Astrocyte of the cerebellum (primary cell): ENCODE measurements at regions not wholly inside any gene's neighbourhood (a gene's known extent, or its start where the extent isn't known, plus 50 kb on each side); places are given as distances from the start of the nearest gene placed in this dataset.

Source experiments
- DNase-seq: peaks from one replicate; pipeline ENCODE4 v3.0.0-alpha.2; 2011; ENCODE audit warnings: low read depth
- H3K4me3 ChIP-seq: 2 replicates; pipeline ENCODE4 v1.5.1; 2011; ENCODE audit warnings: mild to moderate bottlenecking, low read depth, low read length, moderate library complexity
- in situ Hi-C: cut with HindIII; loops from 2 replicates; pipeline ENCODE4 v1.10.0; 2017; ENCODE audit warnings: low sequenced_read_pairs
- TF ChIP-seq, protein P1 (sequence below): IDR thresholded peaks from 2 replicates; pipeline ENCODE4 v1.5.1; 2012; ENCODE audit warnings: low read length, low read depth, moderate library complexity, mild to moderate bottlenecking; ENCODE audit errors: missing control alignments

DNA sequence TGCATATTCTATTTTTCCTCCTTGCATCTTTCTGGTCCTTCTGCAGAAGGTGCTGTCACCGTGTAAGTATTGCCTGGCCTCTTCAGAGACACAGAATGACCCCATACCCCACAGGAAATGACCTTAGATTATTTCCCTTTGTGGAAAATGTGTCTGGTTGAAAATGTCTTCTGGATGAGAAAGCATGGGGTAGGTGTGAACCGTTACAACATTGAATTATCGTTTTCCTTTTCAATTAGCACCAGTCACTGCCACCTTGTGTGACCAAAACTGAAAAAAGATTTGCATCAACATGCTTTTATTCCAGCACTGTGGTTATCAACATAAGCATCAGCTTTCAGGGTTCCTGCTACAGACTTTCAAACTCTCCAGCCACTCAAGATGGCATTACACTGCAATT is 58.0 kb upstream of the CELF2 start:
- TF ChIP-seq, protein P1, sequence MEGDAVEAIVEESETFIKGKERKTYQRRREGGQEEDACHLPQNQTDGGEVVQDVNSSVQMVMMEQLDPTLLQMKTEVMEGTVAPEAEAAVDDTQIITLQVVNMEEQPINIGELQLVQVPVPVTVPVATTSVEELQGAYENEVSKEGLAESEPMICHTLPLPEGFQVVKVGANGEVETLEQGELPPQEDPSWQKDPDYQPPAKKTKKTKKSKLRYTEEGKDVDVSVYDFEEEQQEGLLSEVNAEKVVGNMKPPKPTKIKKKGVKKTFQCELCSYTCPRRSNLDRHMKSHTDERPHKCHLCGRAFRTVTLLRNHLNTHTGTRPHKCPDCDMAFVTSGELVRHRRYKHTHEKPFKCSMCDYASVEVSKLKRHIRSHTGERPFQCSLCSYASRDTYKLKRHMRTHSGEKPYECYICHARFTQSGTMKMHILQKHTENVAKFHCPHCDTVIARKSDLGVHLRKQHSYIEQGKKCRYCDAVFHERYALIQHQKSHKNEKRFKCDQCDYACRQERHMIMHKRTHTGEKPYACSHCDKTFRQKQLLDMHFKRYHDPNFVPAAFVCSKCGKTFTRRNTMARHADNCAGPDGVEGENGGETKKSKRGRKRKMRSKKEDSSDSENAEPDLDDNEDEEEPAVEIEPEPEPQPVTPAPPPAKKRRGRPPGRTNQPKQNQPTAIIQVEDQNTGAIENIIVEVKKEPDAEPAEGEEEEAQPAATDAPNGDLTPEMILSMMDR = no peak
- in situ Hi-C loops = loop anchor here (5.0 kb wide), 1 partner anchor 93 kb away; no protein-coding TSS in a partner anchor
- no peak overlapping the region for H3K4me3 ChIP-seq
- no peak for DNase-seq

DNA sequence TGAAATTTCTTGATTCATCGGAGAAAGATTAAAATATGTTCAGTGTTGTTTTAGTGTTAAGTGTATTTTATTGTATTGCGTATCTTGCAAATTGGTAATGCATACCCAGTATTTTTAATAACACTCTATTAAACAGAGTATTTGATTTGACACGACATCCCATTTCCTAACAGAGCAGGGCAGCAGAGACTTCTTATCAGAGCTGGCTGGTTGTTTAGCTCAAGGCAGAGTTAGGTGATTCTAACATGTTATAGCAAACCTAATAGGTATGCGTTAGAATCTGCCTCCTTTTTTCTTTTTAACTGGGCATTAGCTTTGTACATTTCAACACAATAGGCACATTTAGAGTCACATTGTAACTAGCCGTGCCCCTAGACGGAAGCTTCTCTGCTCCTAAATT is 57.1 kb upstream of the CELF2 start:
- TF ChIP-seq, protein P1 = no peak
- in situ Hi-C loops = loop anchor here (5.0 kb wide), 1 partner anchor 92 kb away; no protein-coding TSS in a partner anchor
- no peak overlapping the region for H3K4me3 ChIP-seq
- no peak for DNase-seq

DNA sequence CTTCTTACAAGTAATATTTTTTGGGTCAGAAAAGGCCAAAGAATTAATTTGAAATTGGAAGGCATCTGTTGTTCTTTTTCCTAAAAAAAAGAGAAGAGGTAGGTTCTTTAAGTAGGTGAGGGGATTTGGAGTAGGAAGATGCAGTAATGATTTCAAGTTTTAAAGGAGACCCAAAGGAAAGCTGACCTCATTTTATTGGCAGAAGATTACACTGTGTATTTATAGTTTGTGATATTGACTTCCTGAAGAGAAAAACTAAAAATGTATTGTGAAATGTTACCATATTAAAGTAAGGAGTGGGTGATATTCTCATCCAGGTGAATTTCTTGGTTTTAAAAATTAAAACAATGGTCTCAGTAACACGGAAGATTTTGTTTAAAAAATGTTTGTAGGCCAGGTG is 56.6 kb upstream of the CELF2 start:
- H3K4me3 ChIP-seq = no peak overlapping the region
- in situ Hi-C loops = loop anchor here (5.0 kb wide), 1 partner anchor 91 kb away; no protein-coding TSS in a partner anchor
- TF ChIP-seq, protein P1 = no peak
- DNase-seq = no peak

- H3K4me3 ChIP-seq = no peak overlapping the region
- TF ChIP-seq, protein P1 = no peak
- in situ Hi-C loops = no loop called here
- no peak for DNase-seq
Observed at GRCh38 chr10:10967029-10967428, 50.6 kb upstream of the CELF2 start.

DNA sequence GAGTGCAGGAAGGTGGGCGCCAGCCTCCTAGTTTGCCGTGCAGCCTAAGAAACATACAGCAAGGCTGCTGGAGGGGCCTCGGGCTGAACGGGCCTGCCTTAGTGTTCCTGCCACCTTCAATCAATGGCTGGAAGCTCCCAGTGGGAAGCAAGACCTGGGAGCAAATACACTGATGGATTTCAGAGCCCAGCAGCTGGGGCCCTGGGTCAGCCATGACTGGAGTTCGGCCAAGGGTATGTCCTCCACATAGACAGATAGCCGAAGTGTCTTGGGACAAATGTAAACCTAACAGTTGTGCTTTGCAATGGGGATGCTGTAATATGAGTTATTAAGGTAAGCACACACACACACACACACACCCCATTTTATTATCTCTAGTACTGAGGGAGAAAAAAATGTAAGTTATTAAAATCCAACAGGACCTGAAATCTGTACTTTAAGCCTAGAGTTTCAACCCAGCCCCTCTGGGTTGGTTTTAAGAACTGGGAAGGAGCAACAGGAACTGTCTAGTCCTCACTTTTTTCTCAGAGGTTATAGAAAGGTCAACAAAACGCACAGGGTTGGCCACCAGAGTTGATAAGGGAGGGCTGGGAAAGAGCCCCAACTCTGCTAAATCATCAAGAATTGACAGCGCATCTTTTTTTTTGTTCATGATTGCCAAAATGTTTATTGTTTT is 50.0 kb upstream of the CELF2 start:
- no peak overlapping the region for H3K4me3 ChIP-seq
- DNase-seq = no peak
- in situ Hi-C loops = no loop called here
- TF ChIP-seq, protein P1 = no peak
